Head of caudate nucleus (tissue), 42 donors: ENCODE measurements at regions not wholly inside any gene's neighbourhood (a gene's known extent, or its start where the extent isn't known, plus 50 kb on each side); places are given as distances from the start of the nearest gene placed in this dataset.
A peak's percentile ranks its signal among the peaks of the same experiment; 100 is the strongest.
"Not testable (repeated sequence)": the region's sequence is repeated elsewhere in the genome, so short reads cannot be mapped to it uniquely, and the experiment has no call there.

Experiments used
- DNase-seq, 42 donors: peaks; one replicate each; pipeline versions ENCODE4 v3.0.0 to v3.0.0-alpha.2; 2020 to 2021; ENCODE audit warnings: mixed read lengths in 7 of 42
- intact Hi-C: fragments of 100-400 bp; cut with DNase I; formaldehyde crosslinking; loops from one replicate; pipeline ENCODE4 v1.15.0; 2022

DNA sequence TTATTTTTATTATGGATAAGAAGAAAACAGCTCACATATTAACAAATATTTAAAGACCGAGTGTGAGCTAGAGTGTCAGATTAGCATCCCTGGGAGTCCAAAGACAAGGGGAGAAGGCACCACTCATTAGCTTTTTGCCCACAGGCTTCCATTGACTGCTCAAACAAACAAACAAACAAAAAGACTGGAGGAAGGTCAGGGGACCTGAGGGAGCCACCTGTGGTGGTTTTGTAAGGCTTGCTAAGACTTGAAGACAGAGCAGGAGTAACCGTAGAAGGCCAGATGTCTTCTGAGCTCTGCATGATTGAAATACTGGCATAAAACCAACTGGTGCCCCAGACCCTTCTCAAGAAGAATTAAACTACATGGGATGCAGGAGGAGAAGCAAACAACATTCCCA lies 395.2 kb upstream of the CNTN5 start:
- intact Hi-C loops = no loop called here
- no peak for DNase-seq

DNA sequence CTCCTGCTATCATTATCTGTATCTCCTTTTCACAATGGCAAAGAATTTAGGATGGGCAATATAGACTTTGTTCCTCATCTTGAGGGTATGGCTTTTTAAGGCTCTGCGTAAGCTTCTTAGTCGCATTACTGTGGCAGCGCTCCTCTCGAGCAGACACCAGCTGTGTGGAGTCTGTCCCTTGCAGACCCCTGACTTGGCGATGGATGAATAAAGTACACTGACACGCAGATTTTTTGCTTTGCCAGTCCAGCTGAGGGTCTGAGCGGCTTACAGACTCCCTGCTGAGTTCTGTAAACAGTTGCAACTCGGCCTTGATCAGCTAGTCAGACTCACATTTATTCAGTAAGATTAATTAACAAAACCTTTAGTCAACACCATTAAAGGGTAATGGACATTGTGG lies 390.0 kb upstream of the CNTN5 start:
- DNase-seq = no peak
- intact Hi-C loops = no loop called here

DNA sequence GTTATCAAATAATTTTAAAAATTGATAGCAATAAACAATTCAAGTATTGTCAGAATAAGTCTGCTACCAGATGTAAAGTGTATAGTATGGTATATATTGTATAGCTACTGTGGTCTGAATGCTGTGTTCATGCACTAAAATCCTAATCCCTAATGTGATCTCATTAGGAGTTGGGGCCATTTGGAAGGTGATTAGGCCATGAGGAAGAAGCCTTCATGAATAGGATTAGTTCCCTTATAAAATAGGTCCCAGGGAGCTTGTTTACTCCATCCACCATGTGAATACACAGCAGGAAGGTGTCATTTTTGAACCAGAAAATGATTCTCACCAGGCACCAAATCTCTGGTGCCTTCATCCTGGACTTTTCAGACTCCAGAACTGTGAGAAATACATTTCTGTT lies 363.0 kb upstream of the CNTN5 start:
- intact Hi-C loops = no loop called here
- no peak for DNase-seq

- intact Hi-C loops = no loop called here
- no peak for DNase-seq
These were observed 361.3 kb upstream of the CNTN5 start for GRCh38 chr11:98659431-98659830.

- intact Hi-C loops = no loop called here
- no peak for DNase-seq
These were observed 346.4 kb upstream of the CNTN5 start for GRCh38 chr11:98674390-98674789.

GRCh38 chr11:98679673-98680072 lies 341.1 kb upstream of the CNTN5 start:
- intact Hi-C loops = no loop called here
- no peak for DNase-seq

DNA sequence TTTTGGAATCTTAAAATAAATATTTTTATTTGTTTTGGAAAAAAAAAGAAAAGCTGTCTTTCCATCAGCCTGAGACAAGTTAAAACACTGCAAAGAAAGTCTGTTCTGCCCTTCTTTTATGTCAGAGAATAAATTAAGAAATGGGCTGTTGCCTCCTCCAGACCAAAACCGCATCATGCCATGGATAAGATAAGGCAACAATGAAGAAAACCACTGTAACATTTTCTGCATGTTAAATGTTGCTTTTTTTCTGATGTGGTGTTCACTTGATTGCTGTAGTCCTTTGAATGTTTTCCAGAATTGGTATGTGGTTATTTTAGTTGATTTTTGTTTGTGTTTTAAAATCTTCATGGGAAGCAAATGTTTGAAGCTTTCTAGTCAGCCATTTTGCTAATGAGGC lies 319.2 kb upstream of the CNTN5 start:
- intact Hi-C loops = no loop called here
- no peak for DNase-seq

DNA sequence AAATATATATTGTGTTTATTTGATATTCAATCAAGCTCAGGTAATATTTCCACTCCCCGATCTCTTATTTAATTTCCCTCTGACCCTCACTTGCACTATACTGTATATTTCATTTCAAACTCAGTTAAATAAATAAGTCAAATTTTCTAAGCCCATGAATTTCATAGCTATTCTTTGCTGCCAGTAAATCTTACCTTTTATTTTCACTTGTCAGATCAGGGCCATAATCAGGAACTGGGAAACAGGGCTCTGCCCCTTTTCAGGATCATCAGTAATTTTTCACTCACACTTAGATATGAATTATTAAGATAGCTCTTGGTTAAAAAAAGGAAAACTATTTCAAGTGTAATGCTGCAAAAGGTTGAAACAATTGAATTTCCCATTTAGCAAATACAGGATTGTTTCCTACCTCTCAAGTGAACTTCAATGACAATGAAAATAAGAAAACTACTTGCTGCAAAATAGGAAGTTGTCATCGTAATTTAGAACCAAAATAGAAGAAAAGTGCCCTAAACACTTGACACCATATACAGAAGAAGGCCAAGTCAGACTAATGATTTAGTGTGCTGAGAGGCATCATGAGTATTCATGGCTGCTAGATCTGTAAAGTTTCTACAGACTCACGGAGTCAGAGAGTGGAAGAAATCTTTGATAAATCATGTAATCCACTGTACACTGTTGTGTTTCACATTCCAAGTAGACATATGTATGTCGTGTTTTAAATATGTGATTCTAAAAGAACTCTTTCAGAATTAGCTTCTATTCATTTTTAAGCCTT lies 316.8 kb upstream of the CNTN5 start:
- intact Hi-C loops = no loop called here
- DNase-seq = no peak

- no peak for DNase-seq
- intact Hi-C loops = no loop called here
These were observed 310.7 kb upstream of the CNTN5 start for GRCh38 chr11:98710026-98710425.

GRCh38 chr11:98710986-98711385 lies 309.8 kb upstream of the CNTN5 start:
- peak in 1 of 42 donors; percentile 2 for DNase-seq
- intact Hi-C loops = no loop called here

- intact Hi-C loops = no loop called here
These were observed 299.8 kb upstream of the CNTN5 start for GRCh38 chr11:98720951-98721350.

DNA sequence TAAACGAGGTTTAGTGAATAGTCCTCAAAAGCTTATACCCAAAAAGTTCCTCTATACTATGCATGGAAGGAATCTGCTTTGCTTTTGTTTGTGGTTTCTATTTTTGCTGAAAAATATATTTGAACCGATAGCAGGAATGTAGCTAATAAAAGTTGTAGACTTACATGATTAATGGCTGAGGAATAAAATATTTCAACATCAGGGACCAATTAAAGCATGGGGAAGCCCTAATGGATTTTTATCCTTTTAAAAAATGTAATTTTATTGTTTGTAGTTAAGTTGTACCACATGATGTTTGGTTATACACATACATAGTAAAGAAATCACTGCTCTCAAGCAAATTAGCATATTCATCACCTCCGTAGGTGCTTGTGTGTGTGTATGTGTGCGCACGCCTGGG lies 295.3 kb upstream of the CNTN5 start:
- no peak for DNase-seq

More at GRCh38 chr11:98720951-98721350, 299.8 kb upstream of the CNTN5 start:
- no peak for DNase-seq

GRCh38 chr11:98728421-98728820 lies 292.3 kb upstream of the CNTN5 start:
- no peak for DNase-seq
- intact Hi-C loops = no loop called here

More for the DNA sequence above, 295.3 kb upstream of the CNTN5 start:
- intact Hi-C loops = no loop called here

DNA sequence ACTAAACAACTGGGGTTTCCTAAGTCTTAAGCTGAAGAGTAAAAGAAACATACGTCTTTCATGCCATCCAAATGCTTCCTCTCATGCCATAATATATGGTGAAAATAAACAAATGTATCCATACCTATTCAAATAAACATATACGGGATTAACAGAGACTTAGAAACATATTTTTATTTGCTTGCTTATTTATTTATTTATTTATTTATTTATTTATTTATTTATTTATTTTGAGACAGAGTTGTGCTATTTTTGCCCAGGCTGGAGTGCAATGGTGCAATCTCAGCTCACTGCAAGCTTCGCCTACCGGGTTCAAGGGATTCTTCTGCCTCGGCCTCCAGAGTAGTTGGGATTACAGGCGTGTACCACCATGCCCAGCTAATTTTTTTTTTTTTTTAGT lies 291.6 kb upstream of the CNTN5 start:
- intact Hi-C loops = no loop called here
- no peak for DNase-seq

DNA sequence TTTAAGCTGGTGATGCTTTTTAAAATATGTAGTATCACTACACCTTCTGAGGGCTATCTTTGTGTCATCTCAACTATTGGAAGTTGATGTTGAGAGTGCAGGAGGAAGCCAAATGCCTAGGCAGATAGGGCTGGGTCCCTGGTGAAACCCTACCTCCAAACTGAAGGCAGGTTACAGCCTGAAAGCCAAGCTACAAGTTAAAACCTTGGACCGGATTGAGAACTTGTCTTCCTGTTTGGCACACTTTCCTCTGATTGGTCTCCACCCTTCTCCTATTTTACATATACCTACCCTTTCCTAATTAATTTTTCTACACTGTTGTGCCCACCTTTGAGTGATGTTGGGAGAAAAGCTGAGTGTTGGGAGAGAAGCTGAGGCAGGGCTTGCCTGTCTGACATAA lies 287.8 kb upstream of the CNTN5 start:
- no peak for DNase-seq
- intact Hi-C loops = no loop called here

- intact Hi-C loops, DNase-seq: not testable (repeated sequence)
These were observed 287.4 kb upstream of the CNTN5 start for GRCh38 chr11:98733378-98733777.

- DNase-seq = no peak
- intact Hi-C loops = no loop called here
These were observed 286.1 kb upstream of the CNTN5 start for GRCh38 chr11:98734686-98735085.

DNA sequence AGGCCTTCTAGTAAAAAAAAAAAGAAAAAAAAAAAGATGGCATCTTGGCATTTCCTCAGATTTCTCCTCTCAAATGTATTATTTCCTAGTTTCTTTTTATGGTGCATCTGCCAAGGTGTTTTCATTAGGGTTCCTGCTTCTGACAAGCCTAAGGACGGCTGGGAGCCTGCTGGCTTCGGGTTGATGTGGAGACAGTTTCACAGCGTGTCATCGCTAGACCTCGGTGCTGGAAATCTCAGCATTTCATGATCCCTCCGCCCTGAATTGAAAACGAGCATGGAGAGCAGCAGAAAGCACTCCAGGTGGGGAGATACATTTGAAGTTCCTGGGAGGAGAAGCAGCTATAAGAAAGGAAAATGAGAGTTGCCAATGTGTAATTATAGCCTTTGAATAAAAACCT lies 283.9 kb upstream of the CNTN5 start:
- no peak for DNase-seq
- intact Hi-C loops = no loop called here

DNA sequence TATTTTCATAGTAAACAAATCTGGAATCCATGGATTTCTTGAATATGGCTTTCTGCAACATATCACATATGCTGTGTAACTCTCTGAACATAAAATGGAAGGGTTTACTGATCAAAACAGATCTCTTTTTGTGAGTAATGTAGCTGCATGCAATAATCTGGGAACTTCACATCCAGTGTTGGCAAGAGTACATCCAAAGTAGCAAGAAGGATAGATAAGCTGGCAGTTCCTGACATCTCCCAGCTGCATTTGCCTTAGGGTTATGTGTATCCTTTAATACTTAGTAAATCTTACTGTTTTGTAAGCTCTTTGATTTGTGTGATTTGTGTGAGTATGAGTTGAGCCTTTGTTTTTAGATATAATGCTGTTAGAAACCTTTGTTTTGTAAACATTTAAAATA lies 280.4 kb upstream of the CNTN5 start:
- intact Hi-C loops = no loop called here

GRCh38 chr11:98763446-98763845 lies 257.3 kb upstream of the CNTN5 start:
- DNase-seq, intact Hi-C loops: not testable (repeated sequence)

More for the DNA sequence above, 280.4 kb upstream of the CNTN5 start:
- no peak for DNase-seq

- intact Hi-C loops = no loop called here
- no peak for DNase-seq
These were observed 253.8 kb upstream of the CNTN5 start for GRCh38 chr11:98766903-98767302.
